HCT116 (cell line): ENCODE measurements at regions not wholly inside any gene's neighbourhood (a gene's known extent, or its start where the extent isn't known, plus 50 kb on each side); places are given as distances from the start of the nearest gene placed in this dataset.

ENCODE experiments used
- ATAC-seq: fragments of 200-7000 bp; cut with Tn5 transposase; 2 replicates; pipeline ENCODE4 v1.9.1; 2020; ENCODE audit warnings: mild to moderate bottlenecking, moderate library complexity
- BruUV-seq: library from RNA; stranded (reverse); fragments of 400-500 nt; replicated peaks from 2 replicates; lab custom pipeline; 2021; lab: Mats Ljungman, UMichigan
- CTCF ChIA-PET: fragments of 300-600 bp; sonication (Branson Sonifier 250); formaldehyde crosslinking; loops from one replicate; lab custom pipeline; 2021; ENCODE audit warnings: antibody characterized with exemption; lab: Charles Lee
- POLR2A ChIA-PET: fragments of 300-600, 350-600 bp; sonication (Branson Sonifier 250); formaldehyde crosslinking; loops from one replicate; lab custom pipeline; 2021; ENCODE audit warnings: antibody characterized with exemption; lab: Charles Lee
- RAD21 ChIA-PET, 2 experiments: fragments of 300-600 bp; sonication (Branson Sonifier 250); formaldehyde crosslinking; loops; one replicate each; lab custom pipeline; 2023; ENCODE audit warnings: low total read pairs in 2 of 2; ENCODE audit not compliant: uncharacterized antibody in 2 of 2, unreplicated experiment in 2 of 2, low non-redundant PET in 1 of 2; lab: Charles Lee
- DNase-seq: peaks from one replicate; pipeline ENCODE4 v3.0.0-alpha.2; 2010; ENCODE audit warnings: low read depth, low spot score
- H2AFZ ChIP-seq: fragments of 200-600 bp; shearing (Covaris generic), sonication (generic); 2 replicates; pipeline ENCODE4 v1.6.1; 2017; ENCODE audit warnings: low read depth, mixed run types, mixed read lengths, antibody characterized with exemption, low read length; ENCODE audit not compliant: poor library complexity, severe bottlenecking
- H3K27ac ChIP-seq: 2 replicates; pipeline ENCODE4 v1.5.1; 2012; ENCODE audit warnings: low read depth, low read length
- H3K27me3 ChIP-seq: fragments of 200-600 bp; sonication (generic); 2 replicates; pipeline ENCODE4 v1.6.1; 2016; ENCODE audit warnings: mixed run types, low read length, mixed read lengths; ENCODE audit not compliant: insufficient read depth
- H3K36me3 ChIP-seq, 2 experiments: fragments of 200-500 bp in 1 of 2; fragments of 200-600 bp in 1 of 2; sonication (Bioruptor generic) in 1 of 2; sonication (generic) in 1 of 2; 2 replicates each; pipeline versions ENCODE4 v1.5.1 to v1.6.1; 2014 to 2016; ENCODE audit warnings: low read length in 2 of 2, inconsistent platforms in 1 of 2, mixed read lengths in 1 of 2, mixed run types in 1 of 2; ENCODE audit not compliant: insufficient read depth in 2 of 2, control insufficient read depth in 1 of 2
- H3K4me1 ChIP-seq, 2 experiments: fragments of 200-600 bp in 1 of 2; sonication (generic) in 1 of 2; 2 replicates each; pipeline versions ENCODE4 v1.5.1 to v1.6.1; 2012 to 2017; ENCODE audit warnings: low read length in 2 of 2, inconsistent platforms in 1 of 2, mild to moderate bottlenecking in 1 of 2, mixed read lengths in 1 of 2, mixed run types in 1 of 2, moderate library complexity in 1 of 2; ENCODE audit not compliant: insufficient read depth in 2 of 2, control insufficient read depth in 1 of 2
- H3K4me2 ChIP-seq: fragments of 200-600 bp; sonication (generic); 2 replicates; pipeline ENCODE4 v1.6.1; 2017; ENCODE audit warnings: mixed run types, low read length, mixed read lengths
- H3K4me3 ChIP-seq, 2 experiments: fragments of 200-600 bp in 1 of 2; sonication (generic) in 1 of 2; replicated peaks in 1 of 2; 2 replicates each; pipeline ENCODE4 v1.5.1; 2011 to 2016; ENCODE audit warnings: low read length in 2 of 2, control low read depth in 1 of 2, low read depth in 1 of 2, mild to moderate bottlenecking in 1 of 2, mixed read lengths in 1 of 2, mixed run types in 1 of 2
- H3K79me2 ChIP-seq: fragments of 200-600 bp; sonication (generic); 2 replicates; pipeline ENCODE4 v1.6.1; 2017; ENCODE audit warnings: mild to moderate bottlenecking, mixed run types, low read length, moderate library complexity, mixed read lengths; ENCODE audit not compliant: insufficient read depth
- H3K9ac ChIP-seq: fragments of 200-600 bp; sonication (generic); 2 replicates; pipeline ENCODE4 v1.6.1; 2016; ENCODE audit warnings: low read length, mixed read lengths
- H3K9me2 ChIP-seq: fragments of 200-600 bp; sonication (generic), shearing (Covaris generic); 2 replicates; pipeline ENCODE4 v1.6.1; 2017; ENCODE audit warnings: mixed run types, mild to moderate bottlenecking, moderate library complexity; ENCODE audit not compliant: insufficient read depth
- H3K9me3 ChIP-seq, 2 experiments: fragments of 200-500 bp in 1 of 2; fragments of 200-600 bp in 1 of 2; sonication (Bioruptor generic) in 1 of 2; sonication (generic) in 1 of 2; 2 replicates each; pipeline ENCODE4 v1.6.1; 2014 to 2017; ENCODE audit warnings: low read length in 2 of 2, mixed read lengths in 2 of 2, inconsistent platforms in 1 of 2, low read depth in 1 of 2, mild to moderate bottlenecking in 1 of 2, mixed run types in 1 of 2, moderate library complexity in 1 of 2; ENCODE audit not compliant: control insufficient read depth in 1 of 2, insufficient read depth in 1 of 2
- H4K20me1 ChIP-seq: fragments of 200-600 bp; sonication (generic), shearing (Covaris generic); 2 replicates; pipeline ENCODE4 v1.6.1; 2017; ENCODE audit warnings: mixed run types, mild to moderate bottlenecking, moderate library complexity; ENCODE audit not compliant: insufficient read depth
- CBX3 ChIP-seq: IDR thresholded peaks from 2 replicates; pipeline ENCODE4 v1.6.1; 2012; ENCODE audit warnings: low read depth
- ELF1 ChIP-seq: IDR thresholded peaks from 2 replicates; pipeline ENCODE4 v1.6.1; 2012; ENCODE audit warnings: low read depth, borderline replicate concordance
- EZH2 ChIP-seq: fragments of 200-600 bp; sonication (generic); IDR thresholded peaks from 2 replicates; pipeline ENCODE4 v1.6.1; 2017; ENCODE audit warnings: antibody characterized with exemption, mixed run types
- FOSL1 ChIP-seq: IDR thresholded peaks from 2 replicates; pipeline ENCODE4 v1.6.1; 2012; ENCODE audit warnings: low read depth
- POLR2A ChIP-seq: IDR thresholded peaks from 2 replicates; pipeline ENCODE4 v1.7.0; 2011; ENCODE audit warnings: borderline replicate concordance; ENCODE audit not compliant: insufficient read depth, insufficient read length; ENCODE audit errors: extremely low read depth
- POLR2AphosphoS5 ChIP-seq: IDR thresholded peaks from 2 replicates; pipeline ENCODE4 v1.6.1; 2011; ENCODE audit warnings: mild to moderate bottlenecking, low read depth, low read length, moderate library complexity
- SIN3A ChIP-seq: IDR thresholded peaks from 2 replicates; pipeline ENCODE4 v1.6.1; 2012; ENCODE audit warnings: low read depth
- TCF7L2 ChIP-seq: IDR thresholded peaks from 2 replicates; pipeline ENCODE4 v1.7.0; 2011; ENCODE audit warnings: borderline replicate concordance, inconsistent platforms; ENCODE audit not compliant: insufficient read depth, insufficient read length; ENCODE audit errors: extremely low read depth
- intact Hi-C: fragments of 100-400 bp; cut with micrococcal nuclease; formaldehyde crosslinking; loops from 2 replicates; pipeline ENCODE4 v1.10.0; 2022
- TF ChIP-seq, protein P1 (sequence below): IDR thresholded peaks from 2 replicates; pipeline ENCODE4 v1.6.1; 2012; ENCODE audit warnings: low read depth
- TF ChIP-seq, protein P2 (sequence below), 3 experiments: fragments of 200-600 bp in 1 of 3; sonication (generic) in 1 of 3; IDR thresholded peaks in 2 of 3; conservative IDR thresholded peaks in 1 of 3; 2 replicates each; pipeline ENCODE4 v1.5.1; 2012 to 2017; ENCODE audit warnings: low read depth in 2 of 3, low read length in 2 of 3, antibody characterized with exemption in 1 of 3, borderline replicate concordance in 1 of 3, control low read depth in 1 of 3, mild to moderate bottlenecking in 1 of 3, mixed read lengths in 1 of 3, mixed run types in 1 of 3, moderate library complexity in 1 of 3; ENCODE audit not compliant: insufficient read depth in 1 of 3

DNA sequence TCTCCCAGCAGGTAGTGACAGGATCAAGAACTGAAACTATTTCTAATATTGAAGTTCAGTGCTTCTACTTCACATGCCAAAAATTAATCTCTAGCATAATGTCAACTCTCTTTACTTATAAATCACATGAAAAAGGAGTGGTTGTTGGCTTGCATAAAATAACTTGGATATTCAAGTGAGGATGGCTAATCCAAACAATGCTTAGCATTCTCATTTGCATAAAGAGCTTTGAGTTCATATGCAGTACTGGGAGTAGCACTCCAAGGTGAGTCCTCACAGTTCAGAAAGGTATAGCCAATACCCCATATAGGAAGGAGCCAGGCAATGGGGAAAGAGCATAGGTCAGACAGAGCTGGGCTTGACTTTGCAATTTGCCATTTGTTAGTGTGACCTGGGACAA is 149.3 kb downstream of the PCTP start:
- Histone ChIP-seq H3K4me2 (no peak overlapping the region), H3K9me2 (no peaks in the 10 kb centered on the region), H3K36me3 (no peaks in the 10 kb centered on the region), H3K4me3 (no peak overlapping the region), H2AFZ (no peak overlapping the region), H3K9ac (no peak overlapping the region), H3K4me1 (no peaks in the 10 kb centered on the region), H4K20me1 (no peaks in the 10 kb centered on the region), H3K9me3 (no peaks in the 10 kb centered on the region), H3K27ac (no peak overlapping the region), H3K79me2 (no peaks in the 10 kb centered on the region), H3K27me3 (peaks cover 18% of the 10 kb centered on the region; the same call in 1 of the 2 replicates)
- ChIA-PET CTCF (no interaction called here), RAD21 (no interaction called here), POLR2A (no interaction called here)
- intact Hi-C loops: no loop called here
- ATAC-seq (no peak), DNase-seq (no peak)
- no TSS peak for BruUV-seq
- TF ChIP-seq, protein P1, sequence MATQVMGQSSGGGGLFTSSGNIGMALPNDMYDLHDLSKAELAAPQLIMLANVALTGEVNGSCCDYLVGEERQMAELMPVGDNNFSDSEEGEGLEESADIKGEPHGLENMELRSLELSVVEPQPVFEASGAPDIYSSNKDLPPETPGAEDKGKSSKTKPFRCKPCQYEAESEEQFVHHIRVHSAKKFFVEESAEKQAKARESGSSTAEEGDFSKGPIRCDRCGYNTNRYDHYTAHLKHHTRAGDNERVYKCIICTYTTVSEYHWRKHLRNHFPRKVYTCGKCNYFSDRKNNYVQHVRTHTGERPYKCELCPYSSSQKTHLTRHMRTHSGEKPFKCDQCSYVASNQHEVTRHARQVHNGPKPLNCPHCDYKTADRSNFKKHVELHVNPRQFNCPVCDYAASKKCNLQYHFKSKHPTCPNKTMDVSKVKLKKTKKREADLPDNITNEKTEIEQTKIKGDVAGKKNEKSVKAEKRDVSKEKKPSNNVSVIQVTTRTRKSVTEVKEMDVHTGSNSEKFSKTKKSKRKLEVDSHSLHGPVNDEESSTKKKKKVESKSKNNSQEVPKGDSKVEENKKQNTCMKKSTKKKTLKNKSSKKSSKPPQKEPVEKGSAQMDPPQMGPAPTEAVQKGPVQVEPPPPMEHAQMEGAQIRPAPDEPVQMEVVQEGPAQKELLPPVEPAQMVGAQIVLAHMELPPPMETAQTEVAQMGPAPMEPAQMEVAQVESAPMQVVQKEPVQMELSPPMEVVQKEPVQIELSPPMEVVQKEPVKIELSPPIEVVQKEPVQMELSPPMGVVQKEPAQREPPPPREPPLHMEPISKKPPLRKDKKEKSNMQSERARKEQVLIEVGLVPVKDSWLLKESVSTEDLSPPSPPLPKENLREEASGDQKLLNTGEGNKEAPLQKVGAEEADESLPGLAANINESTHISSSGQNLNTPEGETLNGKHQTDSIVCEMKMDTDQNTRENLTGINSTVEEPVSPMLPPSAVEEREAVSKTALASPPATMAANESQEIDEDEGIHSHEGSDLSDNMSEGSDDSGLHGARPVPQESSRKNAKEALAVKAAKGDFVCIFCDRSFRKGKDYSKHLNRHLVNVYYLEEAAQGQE: no peak
- TF ChIP-seq ELF1: no peak
- no peak for TF ChIP-seq EZH2
- TF ChIP-seq POLR2A: no peak
- TF ChIP-seq TCF7L2: no peak
- no peak for TF ChIP-seq FOSL1
- TF ChIP-seq, protein P2, sequence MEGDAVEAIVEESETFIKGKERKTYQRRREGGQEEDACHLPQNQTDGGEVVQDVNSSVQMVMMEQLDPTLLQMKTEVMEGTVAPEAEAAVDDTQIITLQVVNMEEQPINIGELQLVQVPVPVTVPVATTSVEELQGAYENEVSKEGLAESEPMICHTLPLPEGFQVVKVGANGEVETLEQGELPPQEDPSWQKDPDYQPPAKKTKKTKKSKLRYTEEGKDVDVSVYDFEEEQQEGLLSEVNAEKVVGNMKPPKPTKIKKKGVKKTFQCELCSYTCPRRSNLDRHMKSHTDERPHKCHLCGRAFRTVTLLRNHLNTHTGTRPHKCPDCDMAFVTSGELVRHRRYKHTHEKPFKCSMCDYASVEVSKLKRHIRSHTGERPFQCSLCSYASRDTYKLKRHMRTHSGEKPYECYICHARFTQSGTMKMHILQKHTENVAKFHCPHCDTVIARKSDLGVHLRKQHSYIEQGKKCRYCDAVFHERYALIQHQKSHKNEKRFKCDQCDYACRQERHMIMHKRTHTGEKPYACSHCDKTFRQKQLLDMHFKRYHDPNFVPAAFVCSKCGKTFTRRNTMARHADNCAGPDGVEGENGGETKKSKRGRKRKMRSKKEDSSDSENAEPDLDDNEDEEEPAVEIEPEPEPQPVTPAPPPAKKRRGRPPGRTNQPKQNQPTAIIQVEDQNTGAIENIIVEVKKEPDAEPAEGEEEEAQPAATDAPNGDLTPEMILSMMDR (IDR thresholded peaks at IDR 0.05 in 2 of 3, conservative IDR thresholded peaks at IDR 0.05 in 1 of 3; ENCODE audit: borderline replicate concordance in 1 of 3, insufficient read depth in 1 of 3, low read depth in 2 of 3, low read length in 2 of 3): no peak
- TF ChIP-seq POLR2AphosphoS5: no peak
- TF ChIP-seq CBX3: no peak
- TF ChIP-seq SIN3A: no peak
